Hematopoietic multipotent progenitor cell treated with erythropoietin and hydrocortisone succinate and interleukin-3 and kit ligand, for 8 days (in vitro differentiated cells): ENCODE measurements at regions not wholly inside any gene's neighbourhood (a gene's known extent, or its start where the extent isn't known, plus 50 kb on each side); places are given as distances from the start of the nearest gene placed in this dataset.
"Not testable (repeated sequence)": the region's sequence is repeated elsewhere in the genome, so short reads cannot be mapped to it uniquely, and the experiment has no call there.

Source experiments
- DNase-seq: peaks from one replicate; pipeline ENCODE4 v3.0.0-alpha.2; 2015

DNA sequence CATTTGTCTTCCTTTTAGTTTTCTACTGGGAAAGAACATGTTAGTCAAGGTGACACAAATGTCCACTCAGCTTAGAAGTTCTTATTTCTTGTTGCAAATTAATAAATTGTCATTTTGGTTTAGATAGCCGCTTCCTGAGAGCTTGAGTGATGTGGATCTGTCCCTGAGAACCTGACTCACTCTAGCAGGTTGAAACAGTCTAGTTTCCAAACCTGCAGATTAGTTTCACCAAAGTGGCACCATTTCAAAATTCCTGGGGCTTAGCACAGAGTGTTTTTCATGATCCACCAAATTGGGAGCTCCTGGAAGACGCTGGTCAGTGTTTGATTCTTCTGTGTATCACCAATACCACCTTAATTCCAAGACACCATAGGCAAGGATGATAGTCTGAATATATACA lies 119.4 kb upstream of the TSC22D1 start:
- no peak for DNase-seq

DNA sequence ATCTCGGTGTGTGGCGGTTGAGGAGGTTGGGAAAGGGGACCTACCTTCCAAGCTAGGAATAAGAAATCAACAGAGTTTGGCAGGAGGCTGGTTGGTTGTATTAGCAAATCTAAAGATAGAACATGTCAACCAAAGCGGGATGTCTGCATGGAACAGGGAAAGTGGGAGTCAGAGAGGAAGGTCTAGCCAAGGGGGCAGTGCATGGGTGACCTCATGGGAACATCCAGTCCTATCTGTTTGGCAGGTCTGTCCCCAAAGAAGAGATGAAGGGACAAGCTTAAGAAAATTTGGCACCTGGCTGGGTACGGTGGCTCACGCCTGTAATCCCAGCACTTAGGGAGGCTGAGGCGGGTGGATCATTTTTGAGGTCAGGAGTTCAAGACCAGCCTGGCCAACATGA lies 118.7 kb upstream of the TSC22D1 start:
- DNase-seq = no peak

DNA sequence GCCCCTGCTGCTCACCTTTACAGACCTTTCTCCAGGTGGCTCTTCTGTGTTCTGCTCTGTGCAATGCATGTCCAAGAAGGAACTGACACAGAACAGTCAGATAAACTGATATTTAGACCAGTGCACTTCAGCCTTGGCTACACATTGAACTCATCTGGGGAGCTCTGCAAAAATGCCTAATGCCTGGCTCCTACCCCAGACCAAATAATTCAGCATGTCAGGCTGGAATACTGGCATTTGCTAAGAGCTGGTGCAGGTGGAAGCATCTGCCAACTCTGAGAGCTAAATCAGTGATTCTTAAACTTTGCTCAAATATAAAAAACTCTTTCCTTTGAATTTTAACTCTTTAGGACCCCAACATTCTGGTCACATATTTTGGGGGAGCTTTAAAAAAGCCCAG lies 118.2 kb upstream of the TSC22D1 start:
- no peak for DNase-seq

DNA sequence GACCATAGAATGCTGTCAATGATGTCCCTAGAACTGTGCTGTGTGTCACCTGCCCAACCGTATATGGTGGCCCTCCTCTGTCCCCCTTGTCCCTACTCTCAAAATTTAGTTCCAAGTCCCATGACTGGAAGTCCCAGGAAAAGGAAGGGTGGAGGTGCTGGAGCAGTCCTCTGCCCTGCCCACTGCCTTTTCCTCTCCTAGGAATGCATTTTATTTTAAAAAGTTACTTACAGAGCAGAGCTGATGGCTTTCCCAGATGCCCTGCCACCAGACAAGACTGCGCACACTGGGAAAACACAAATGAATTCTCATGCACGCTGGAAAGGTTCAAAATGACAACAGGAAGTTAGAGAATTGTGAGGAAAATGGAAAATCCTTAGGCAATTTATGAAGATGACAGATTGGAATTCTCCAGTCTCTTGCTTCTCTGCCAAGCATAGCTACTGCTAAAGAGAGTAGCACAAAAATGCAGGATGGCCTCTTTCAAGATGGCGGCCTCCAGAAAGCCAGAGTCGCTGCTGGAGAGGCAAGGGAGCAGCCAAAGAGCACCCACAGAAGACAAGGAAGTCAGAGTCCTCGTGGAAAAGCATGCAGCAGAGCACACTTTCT lies 117.1 kb upstream of the TSC22D1 start:
- DNase-seq = no peak

DNA sequence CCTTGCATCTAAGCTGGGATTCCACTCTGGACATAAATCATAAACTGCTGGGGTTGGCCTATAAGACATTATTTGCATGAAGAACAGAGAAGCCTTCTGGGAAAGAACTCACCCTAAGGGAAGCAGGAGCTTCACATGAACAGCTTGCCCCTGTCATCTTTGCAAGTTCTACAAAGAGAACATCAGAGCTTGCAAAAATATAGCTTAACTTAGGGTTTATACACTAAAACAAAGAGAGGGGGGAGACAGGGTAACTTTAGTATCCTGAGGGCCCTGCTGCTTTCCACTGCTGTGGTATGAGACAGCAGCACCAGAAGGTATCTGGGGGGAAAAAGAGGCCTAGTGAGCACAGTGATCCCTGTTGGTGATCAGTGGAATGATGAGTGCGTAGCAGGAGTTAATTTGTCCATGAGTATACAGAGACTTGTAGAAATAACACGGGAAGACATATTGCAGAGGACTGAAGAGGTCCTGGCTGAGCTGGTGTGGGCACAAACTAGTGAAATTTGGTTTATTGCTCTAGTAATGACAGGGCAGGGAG lies 116.1 kb upstream of the TSC22D1 start:
- no peak for DNase-seq

DNA sequence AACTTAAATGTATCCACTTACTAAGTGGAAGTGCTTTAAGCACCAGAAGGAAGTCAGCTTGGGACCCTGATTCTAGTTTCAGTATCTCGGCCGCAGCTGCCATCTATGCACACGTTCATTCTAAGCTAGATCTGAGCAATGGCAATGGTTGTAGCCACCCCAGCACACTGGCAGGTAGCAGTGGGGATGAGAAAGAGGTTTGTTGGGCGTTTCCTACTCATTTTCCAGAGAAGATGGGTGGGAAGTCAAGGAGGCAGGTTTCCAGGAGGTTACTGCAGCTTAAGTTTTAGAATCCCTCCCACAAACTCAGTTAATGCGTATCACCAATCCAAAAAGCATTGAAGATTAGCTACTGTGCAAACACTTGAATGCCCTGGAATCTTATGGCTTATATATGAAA lies 114.2 kb upstream of the TSC22D1 start:
- DNase-seq = no peak

DNA sequence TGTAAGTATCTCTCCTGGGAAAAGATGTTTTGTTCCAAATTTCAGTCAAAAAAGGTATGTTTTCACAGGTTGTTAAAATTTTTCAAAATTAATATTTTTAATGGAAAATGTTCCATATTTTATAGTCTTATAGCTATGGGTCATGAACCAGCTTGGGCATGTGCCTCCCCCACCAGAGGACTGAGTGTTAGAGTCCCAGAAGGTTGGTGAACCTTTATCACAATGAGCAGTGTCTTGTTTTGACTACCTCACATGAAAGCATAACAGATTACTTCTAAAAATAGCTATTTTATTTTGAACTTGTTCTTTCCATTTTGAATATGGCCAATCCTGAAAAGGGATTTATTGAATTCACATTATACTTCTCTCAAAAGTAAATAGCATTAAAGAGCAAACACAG lies 112.5 kb upstream of the TSC22D1 start:
- DNase-seq = no peak

DNA sequence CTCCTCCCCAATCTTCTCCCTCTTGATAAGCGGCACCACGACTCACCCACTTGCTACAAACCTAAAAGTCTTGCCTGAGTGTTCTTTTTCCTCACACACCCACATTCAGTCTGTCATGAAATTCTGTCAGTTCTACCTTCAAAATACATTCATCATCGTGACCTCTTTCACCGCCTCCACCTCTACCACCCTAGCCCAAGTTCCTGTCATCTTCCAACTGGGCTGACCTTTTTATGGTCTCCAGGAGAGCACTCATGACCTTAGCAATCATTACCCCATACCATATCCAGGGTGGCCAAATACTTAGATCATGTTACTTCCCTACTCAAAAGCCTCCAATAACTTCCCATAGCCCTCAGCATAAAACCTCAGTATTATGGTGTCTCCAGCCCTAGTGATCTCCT lies 110.4 kb upstream of the TSC22D1 start:
- DNase-seq = no peak

DNA sequence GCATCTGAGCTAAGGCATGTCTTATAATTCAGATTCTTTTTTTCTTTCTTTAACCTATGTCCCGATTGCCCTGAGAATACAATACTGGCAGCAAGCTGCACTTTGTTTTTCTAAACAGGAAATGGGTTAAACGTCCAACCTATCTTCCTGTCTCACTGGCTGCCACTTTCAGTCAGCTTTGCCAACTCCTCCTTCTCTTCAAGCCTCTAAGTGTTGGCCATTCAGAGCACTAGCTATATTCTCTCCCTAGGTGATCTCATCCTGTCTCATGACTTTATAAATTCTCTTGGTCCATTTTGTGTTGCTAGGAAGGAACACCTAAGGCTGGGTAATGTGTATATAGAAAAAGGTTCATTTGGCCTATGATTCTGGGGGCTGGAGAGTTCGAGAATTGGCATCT lies 109.5 kb upstream of the TSC22D1 start:
- DNase-seq = no peak

DNA sequence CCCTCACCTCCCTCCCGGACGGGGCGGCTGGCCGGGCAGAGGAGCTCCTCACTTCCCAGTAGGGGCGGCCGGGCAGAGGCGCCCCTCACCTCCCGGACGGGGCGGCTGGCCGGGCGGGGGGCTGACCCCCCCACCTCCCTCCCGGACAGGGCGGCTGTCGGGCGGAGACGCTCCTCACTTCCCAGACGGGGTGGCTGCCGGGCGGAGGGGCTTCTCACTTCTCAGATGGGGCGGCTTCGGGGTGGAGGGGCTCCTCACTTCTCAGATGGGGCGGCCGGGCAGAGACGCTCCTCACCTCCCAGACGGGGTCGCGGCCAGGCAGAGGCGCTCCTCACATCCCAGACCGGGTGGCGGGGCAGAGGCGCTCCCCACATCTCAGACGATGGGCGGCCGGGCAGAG lies 106.3 kb upstream of the TSC22D1 start:
- not testable (repeated sequence) for DNase-seq

DNA sequence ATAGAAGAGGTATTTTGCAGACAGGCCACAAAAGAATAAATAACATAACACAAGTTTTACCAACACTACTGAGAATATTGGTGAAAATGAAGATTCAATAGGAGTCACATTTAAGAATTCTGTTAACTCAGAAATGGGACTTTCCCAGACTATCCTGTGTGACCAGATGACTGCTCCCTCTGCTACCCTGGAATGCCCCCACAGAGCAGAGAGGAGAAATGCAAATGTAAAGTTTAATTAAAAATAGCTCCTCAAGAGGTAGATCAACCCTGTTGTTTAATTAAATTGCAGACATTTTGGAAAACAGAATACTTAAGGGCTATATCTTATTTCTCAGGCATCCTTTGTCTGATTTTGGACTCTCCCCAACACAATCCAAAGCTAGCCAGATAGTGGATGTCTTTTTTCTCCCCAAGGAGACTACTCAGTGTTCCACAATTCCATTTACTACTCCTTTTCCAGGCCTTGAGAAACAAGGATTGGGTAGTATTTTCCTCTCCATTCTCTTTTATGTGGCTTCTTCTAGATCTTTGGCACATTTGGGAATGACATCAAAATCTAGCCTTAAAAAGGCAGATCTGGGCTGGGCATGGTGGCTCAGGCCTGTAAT lies 104.7 kb upstream of the TSC22D1 start:
- DNase-seq = no peak

DNA sequence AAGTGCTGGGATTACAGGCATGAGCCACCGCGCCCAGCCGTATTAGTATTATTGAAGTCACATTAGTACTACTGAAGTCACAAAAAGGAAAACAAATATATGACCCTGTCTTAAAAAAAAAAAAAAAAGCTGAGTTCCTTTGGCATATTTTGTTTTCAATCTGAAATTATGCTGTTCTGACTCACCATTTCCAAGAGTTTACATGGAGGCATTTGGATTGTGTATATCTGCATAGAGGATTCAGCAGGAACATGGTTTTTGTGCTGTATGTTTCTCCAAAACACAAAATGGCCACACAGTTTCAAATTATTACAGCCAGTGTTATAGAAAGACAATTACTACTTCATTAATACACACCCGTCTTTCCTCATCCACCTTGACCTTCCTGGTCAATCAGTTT lies 103.5 kb upstream of the TSC22D1 start:
- no peak for DNase-seq

DNA sequence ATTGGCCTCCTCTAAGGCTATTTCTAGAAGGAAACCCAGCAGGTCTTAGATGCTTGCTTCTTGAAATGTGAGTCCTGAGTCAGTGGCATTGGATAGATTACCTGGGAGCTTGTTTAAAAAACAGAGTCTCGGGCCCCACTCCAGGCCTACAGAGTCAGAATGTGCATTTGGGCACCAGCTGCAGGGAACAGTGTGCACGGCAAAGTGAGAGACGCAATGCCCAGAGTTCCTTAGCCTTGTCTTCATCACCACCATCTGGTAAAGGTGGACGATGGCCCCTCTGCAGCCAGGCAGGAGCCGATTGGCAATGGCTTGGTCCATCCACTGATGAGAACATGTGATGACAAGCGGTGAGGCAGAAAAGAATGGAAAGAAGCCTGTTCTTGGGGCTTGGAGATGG lies 102.1 kb upstream of the TSC22D1 start:
- no peak for DNase-seq

DNA sequence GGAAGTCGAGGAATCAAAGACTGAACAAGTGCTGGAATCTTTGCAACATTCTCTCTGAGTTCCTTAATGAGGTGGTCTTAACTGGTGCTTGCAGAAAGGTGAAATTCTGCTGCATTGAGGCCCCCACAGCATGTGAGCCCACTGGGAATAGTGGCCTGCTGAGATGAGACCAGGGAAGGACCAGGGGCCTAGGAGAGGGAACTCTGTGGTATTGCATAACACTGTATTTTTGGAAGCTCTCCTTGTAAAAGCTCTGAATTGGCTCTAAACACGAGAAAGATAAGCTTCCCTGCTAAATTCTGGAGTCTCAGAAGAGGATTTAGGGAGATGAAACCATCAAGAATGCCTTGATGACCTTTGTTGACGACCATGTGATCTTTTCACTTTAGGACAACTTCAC lies 100.4 kb upstream of the TSC22D1 start:
- DNase-seq = no peak

DNA sequence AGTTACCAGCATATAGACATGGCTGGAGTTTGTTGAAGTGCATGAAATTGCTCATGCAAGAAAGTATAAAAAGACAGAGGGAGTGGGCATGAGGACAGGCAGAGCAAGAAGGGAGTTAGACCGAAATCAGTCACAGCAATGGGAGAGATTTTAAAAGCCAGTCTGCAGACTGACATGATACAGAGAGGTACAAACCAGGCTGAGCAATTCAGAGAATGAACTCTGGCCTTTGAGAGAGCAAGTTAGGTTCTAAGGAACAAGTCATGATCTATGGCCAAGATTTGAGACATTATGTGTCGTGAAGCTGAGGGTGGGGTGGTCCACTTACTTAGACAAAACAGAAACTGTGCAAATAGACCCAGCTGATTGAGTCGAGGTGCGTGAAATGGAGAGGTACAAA lies 93.4 kb upstream of the TSC22D1 start:
- no peak for DNase-seq

DNA sequence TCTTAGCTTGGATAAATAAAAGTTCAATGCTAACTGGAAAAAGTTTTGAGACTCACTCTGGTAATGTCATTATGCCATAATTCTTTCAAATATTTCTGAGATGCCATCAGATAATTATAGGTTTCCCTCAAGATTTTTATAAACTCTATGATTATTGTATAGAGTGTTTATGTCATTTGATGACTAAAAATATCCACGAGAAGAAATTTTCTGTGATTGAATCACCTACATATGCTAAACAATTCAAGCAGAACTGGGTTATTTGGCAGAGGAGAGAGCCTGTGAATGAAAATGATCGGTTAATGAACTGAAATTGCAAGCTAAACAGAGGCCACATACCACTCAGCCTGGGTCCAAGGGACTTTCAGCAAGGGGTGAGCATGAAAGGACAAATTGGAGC lies 92.6 kb upstream of the TSC22D1 start:
- DNase-seq = no peak

DNA sequence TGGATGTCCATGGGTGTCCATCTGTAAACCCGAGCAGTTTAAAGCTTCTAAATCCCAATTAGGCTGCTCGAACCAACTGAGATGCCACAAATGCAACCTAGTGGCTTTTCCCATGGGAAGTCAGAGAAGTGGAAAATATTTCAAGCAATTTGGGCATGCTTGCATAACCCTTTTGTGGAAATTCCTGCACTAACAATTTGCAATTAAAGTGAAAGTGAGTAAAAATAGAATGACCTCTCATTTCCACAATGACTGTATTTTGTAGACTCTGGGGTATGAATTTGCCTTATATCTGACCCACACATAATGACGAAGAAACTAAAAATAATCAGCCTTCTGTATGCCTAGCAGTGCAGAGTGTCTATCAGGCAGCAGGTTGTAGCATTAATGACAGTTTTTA lies 91.8 kb upstream of the TSC22D1 start:
- DNase-seq = no peak

DNA sequence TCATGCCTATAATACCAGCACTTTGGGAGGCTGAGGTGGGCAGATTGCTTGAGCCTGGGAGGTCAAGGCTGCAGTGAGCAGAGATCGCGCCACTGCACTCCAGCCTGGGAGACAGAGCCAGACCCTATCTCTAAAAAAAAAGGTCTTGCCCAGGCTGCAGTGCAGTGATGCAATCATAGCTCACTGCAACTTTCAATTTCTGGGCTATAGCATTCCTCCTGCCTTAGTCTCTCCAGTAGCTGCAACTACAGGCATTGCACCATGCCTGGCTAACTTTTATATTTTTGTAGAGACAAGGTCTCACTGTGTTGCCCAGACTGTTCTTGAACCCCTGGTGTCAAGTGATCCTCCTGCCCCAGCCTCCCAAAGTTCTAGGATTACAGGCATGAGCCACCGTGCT lies 90.4 kb upstream of the TSC22D1 start:
- DNase-seq = not testable (repeated sequence)

DNA sequence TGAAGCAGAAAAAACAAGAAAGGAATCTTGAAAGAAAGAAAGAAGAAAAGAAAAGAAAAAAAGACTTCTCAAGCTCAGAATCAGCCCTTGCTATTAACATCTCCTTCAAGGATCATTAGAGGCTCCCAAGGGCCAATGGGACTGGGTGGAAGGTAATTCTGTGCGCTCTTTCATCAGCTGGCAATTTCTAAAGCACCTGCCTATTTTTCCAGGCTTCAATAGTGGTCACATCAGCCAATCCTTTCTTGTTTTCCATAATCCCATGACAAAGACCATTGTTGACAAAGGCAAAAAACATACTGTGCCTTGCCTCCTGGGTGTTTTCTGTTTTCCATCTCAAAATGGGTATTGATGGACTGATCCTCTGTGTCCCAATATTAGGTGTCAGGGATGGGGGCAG lies 88.2 kb upstream of the TSC22D1 start:
- DNase-seq = no peak

DNA sequence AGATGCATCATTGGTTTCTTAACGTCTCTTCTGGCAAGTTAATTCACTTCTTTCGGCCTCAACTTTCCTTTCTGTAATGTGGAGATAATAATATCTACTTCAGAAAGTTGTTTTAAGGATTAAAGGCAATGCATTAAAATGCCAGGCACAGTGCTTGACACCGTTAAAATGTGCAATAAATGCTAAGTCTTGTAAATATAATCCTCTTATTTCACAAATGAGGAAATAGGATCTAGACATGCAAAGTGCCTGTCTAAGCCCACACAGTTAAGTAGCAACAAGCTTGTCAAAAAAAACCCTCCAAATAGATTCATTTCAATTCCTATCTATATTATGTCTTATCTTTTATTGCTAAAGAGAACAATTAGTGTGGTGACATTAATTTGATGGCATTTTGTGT lies 86.4 kb upstream of the TSC22D1 start:
- DNase-seq = no peak

DNA sequence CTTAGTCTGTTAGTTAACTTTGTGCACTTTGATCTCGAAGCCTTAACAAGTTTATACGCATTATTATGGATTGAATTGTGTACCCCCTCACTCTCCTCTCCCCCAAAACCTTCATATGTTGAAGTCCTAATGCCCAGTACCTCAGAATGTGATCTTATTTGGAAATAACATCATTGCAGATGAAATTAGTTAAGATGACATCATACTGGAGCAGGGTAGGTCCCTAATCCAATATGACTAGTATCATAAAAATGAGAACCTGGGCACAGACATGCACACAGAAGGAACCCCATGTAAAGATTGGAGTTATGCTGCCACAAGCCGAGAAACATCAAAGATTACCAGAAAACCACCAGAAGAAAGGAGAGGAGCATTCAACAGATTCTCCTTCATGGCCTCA lies 85.8 kb upstream of the TSC22D1 start:
- DNase-seq = no peak

DNA sequence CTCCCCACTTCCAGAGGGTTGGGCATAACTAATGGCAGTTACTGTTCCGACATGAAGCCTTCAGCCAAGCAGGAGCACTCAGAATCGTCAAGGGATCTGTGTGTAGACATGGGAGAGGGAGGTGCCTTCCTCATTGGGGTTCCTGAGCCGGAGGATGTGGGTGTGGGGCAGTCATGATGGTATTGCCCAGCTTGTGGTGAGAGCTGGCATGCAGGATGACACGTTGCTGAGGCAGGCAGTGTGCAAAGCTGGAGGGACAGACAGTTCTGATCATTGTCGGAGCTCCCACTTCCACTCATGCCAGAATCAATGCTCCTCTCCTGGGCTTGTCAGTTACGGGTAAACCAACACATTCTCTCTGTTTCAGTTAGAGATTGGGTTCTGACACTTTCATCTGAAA lies 83.9 kb upstream of the TSC22D1 start:
- no peak for DNase-seq

DNA sequence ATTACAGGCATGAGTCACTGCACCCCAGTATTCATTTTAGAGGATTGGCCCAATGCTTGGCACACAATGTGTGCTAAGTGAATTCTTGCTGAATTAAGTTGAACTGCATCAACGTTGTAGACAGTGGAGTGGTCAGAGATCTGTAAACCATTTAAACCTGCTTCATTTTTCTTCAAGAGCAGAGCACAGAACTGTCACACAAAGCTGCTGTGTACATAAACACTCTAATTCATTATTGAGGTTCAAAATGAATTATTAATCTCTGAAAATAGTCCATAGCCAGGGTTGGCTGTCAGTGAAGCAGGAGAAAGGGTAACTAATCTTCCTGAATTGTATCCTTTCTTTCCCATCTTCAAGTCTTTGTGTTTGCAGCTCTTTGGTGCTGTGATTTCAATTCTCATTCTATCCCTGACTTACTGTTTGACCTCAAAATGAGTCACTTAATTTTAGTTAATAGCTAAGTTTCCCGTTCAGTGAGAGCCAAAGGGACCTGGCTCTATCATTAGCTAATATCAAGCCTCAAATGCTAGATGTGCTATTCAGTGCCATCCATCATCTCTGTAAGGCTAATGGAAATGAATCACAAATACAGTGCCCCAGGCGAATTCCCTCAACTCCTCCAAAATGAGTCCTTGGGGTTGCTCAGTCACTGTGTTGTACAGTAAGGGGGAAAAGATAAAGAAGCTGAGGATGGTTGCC lies 77.0 kb upstream of the TSC22D1 start:
- no peak for DNase-seq

DNA sequence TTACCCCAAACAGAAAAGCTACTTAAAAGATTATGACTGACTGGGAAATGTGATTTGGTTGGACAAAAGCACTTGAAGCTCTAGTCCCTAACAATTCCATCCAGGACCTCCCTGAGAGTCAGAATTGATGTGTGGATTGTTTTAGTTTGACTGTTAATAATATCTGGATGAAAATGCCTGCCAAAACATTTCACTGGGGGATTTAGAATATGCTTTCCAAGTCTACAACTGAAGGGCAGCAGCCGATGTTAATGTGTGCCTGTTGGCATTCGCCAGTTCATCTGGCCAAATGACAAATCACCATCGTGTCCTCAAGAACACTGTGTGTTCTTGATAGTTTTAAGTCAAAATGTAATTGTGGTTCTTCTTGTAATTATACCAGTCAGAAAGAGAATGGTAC lies 76.0 kb upstream of the TSC22D1 start:
- DNase-seq = no peak

DNA sequence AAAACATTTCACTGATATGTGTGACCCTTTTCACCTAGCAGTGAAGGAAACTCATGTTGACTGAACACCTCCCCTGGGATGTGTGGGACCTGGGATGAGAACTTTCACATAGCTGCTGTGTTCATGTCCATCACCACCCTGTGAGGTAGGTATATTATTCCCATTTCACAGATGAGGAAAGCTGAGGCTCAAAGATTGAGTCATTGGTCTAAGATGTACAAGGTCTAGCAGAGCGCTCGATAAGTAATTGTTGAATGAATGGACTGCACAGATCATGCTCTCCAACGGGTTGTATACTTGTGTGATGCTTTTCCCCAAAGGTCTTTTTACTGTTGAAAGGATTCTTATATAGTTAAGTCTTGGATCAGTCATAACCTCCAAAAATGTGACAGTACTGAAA lies 75.6 kb upstream of the TSC22D1 start:
- no peak for DNase-seq
